Natural killer cell (primary cell): ENCODE measurements at regions not wholly inside any gene's neighbourhood (a gene's known extent, or its start where the extent isn't known, plus 50 kb on each side); places are given as distances from the start of the nearest gene placed in this dataset.

Experiments used
- ATAC-seq, 3 donors: fragments of 150-1000 bp in 2 of 3; fragments of 200-7000 bp in 1 of 3; cut with Tn5 transposase; 1 replicate in 1 of 3; 2 replicates in 2 of 3; pipeline ENCODE4 v1.10.0; 2021; ENCODE audit warnings: mild to moderate bottlenecking in 2 of 3, moderate library complexity in 2 of 3
- DNase-seq, 2 donors: peaks; one replicate each; pipeline versions ENCODE4 v3.0.0 to v3.0.0-alpha.2; 2013 to 2021; ENCODE audit warnings: mixed read lengths in 1 of 2
- H3K27ac ChIP-seq: one replicate; pipeline ENCODE4 v1.5.1; 2013; ENCODE audit warnings: mild to moderate bottlenecking, low read length
- H3K27me3 ChIP-seq: one replicate; pipeline ENCODE4 v1.6.1; 2013; ENCODE audit warnings: low read length; ENCODE audit not compliant: control insufficient read depth, insufficient read depth
- H3K36me3 ChIP-seq: one replicate; pipeline ENCODE4 v1.6.1; 2013; ENCODE audit warnings: low read length; ENCODE audit not compliant: control insufficient read depth, insufficient read depth
- H3K4me1 ChIP-seq: one replicate; pipeline ENCODE4 v1.6.1; 2013; ENCODE audit warnings: low read length; ENCODE audit not compliant: control insufficient read depth, insufficient read depth
- H3K4me3 ChIP-seq: one replicate; pipeline ENCODE4 v1.5.1; 2013; ENCODE audit warnings: low read length
- H3K9me3 ChIP-seq: one replicate; pipeline ENCODE4 v1.6.1; 2013; ENCODE audit warnings: low read length; ENCODE audit not compliant: control insufficient read depth, insufficient read depth
- H3K27ac Mint-ChIP-seq, 2 donors: one replicate each; pipeline ENCODE4 v1.8.0; 2022; ENCODE audit warnings: mild to moderate bottlenecking in 2 of 2, mixed read lengths in 2 of 2, moderate library complexity in 1 of 2
- H3K27me3 Mint-ChIP-seq, 2 donors: one replicate each; pipeline ENCODE4 v1.8.0; 2022; ENCODE audit warnings: low read depth in 2 of 2, mixed read lengths in 2 of 2
- H3K36me3 Mint-ChIP-seq: one replicate; pipeline ENCODE4 v1.8.0; 2022; ENCODE audit warnings: mixed read lengths
- H3K4me1 Mint-ChIP-seq, 2 donors: one replicate each; pipeline ENCODE4 v1.8.0; 2022; ENCODE audit warnings: mixed read lengths in 2 of 2
- H3K4me3 Mint-ChIP-seq: one replicate; pipeline ENCODE4 v1.8.0; 2022; ENCODE audit warnings: mild to moderate bottlenecking, moderate library complexity, mixed read lengths
- H3K9me3 Mint-ChIP-seq, 2 donors: one replicate each; pipeline ENCODE4 v1.8.0; 2022; ENCODE audit warnings: mixed read lengths in 2 of 2
- CTCF ChIP-seq: fragments of 200-600 bp; IDR thresholded peaks from one replicate; pipeline ENCODE4 v1.8.0; 2022; ENCODE audit warnings: antibody characterized with exemption
- WGBS: methylation state at CpG from one replicate; pipeline ENCODE4 v1.1.7; 2013; ENCODE audit warnings: missing lambda C conversion rate; ENCODE audit not compliant: insufficient coverage; 5-methylcytosine and 5-hydroxymethylcytosine counted together
- intact Hi-C: fragments of 100-400 bp; cut with micrococcal nuclease; formaldehyde crosslinking; loops from one replicate; pipeline ENCODE4 v1.14.2; 2022

- Mint-ChIP-seq H3K36me3 (no peaks in the 10 kb centered on the region), H3K4me1 (no peaks in the 10 kb centered on the region), H3K27me3 (no peaks in the 10 kb centered on the region), H3K27ac (no peak overlapping the region), H3K4me3 (no peak overlapping the region), H3K9me3 (peaks cover 18 to 20% of the 10 kb centered on the region in 2 donors)
- no peaks in the 10 kb centered on the region for H3K27me3 ChIP-seq
- H3K36me3 ChIP-seq, result no peaks in the 10 kb centered on the region
- WGBS, result 86% methylated on average over 1 of the region's 1 CpG
- no peak overlapping the region for H3K4me3 ChIP-seq
- TF ChIP-seq CTCF, result no peak
- intact Hi-C loops, result no loop called here
- H3K4me1 ChIP-seq, result no peaks in the 10 kb centered on the region
- H3K9me3 ChIP-seq, result no peaks in the 10 kb centered on the region
- no peak overlapping the region for H3K27ac ChIP-seq
- no peak for DNase-seq
- no peak for ATAC-seq
These were observed 631.2 kb upstream of the SOX11 start for GRCh38 chr2:5060956-5061355.

GRCh38 chr2:5064687-5065086 lies 627.5 kb upstream of the SOX11 start:
- Mint-ChIP-seq H3K27ac (no peak overlapping the region), H3K4me3 (no peak overlapping the region)

GRCh38 chr2:5067816-5068215 lies 624.4 kb upstream of the SOX11 start:
- Histone ChIP-seq H3K27me3 (no peaks in the 10 kb centered on the region), H3K36me3 (no peaks in the 10 kb centered on the region), H3K9me3 (peaks cover 5% of the 10 kb centered on the region), H3K27ac (no peak overlapping the region), H3K4me3 (no peak overlapping the region), H3K4me1 (no peaks in the 10 kb centered on the region)
- no peak for TF ChIP-seq CTCF
- no peak overlapping the region for H3K4me3 Mint-ChIP-seq
- ATAC-seq (no peak), DNase-seq (no peak)
- no peak overlapping the region for H3K27ac Mint-ChIP-seq
- 93% methylated on average over 4 of the region's 4 CpGs for WGBS
- H3K36me3 Mint-ChIP-seq, result no peaks in the 10 kb centered on the region
- no peaks in the 10 kb centered on the region for H3K27me3 Mint-ChIP-seq
- peaks cover 11 to 14% of the 10 kb centered on the region in 2 donors for H3K9me3 Mint-ChIP-seq
- no peaks in the 10 kb centered on the region for H3K4me1 Mint-ChIP-seq
- intact Hi-C loops, result no loop called here

More at GRCh38 chr2:5064687-5065086, 627.5 kb upstream of the SOX11 start:
- peaks cover 10 to 15% of the 10 kb centered on the region in 2 donors for H3K9me3 Mint-ChIP-seq
- H3K36me3 Mint-ChIP-seq, result no peaks in the 10 kb centered on the region
- Histone ChIP-seq H3K27ac (no peak overlapping the region), H3K9me3 (peaks cover 2% of the 10 kb centered on the region), H3K4me1 (no peaks in the 10 kb centered on the region), H3K4me3 (no peak overlapping the region), H3K36me3 (no peaks in the 10 kb centered on the region), H3K27me3 (no peaks in the 10 kb centered on the region)
- H3K4me1 Mint-ChIP-seq, result no peaks in the 10 kb centered on the region
- no peak for TF ChIP-seq CTCF
- WGBS, result 41% methylated on average over 4 of the region's 5 CpGs
- ATAC-seq (no peak), DNase-seq (no peak)
- intact Hi-C loops, result no loop called here
- H3K27me3 Mint-ChIP-seq, result no peaks in the 10 kb centered on the region

- Mint-ChIP-seq H3K4me3 (no peak overlapping the region), H3K27me3 (no peaks in the 10 kb centered on the region), H3K27ac (no peak overlapping the region), H3K4me1 (no peaks in the 10 kb centered on the region), H3K9me3 (peaks cover 11 to 13% of the 10 kb centered on the region in 2 donors), H3K36me3 (no peaks in the 10 kb centered on the region)
- DNase-seq, result no peak
- intact Hi-C loops, result no loop called here
- peaks cover 5% of the 10 kb centered on the region for H3K9me3 ChIP-seq
- no peak for TF ChIP-seq CTCF
- H3K27me3 ChIP-seq, result no peaks in the 10 kb centered on the region
- no peaks in the 10 kb centered on the region for H3K4me1 ChIP-seq
- no peaks in the 10 kb centered on the region for H3K36me3 ChIP-seq
- 66% methylated on average over 5 of the region's 5 CpGs for WGBS
- H3K4me3 ChIP-seq, result no peak overlapping the region
- ATAC-seq, result no peak
- H3K27ac ChIP-seq, result no peak overlapping the region
These were observed 621.9 kb upstream of the SOX11 start for GRCh38 chr2:5070257-5070656.
